Vagina (tissue), 2 donors: ENCODE measurements at regions not wholly inside any gene's neighbourhood (a gene's known extent, or its start where the extent isn't known, plus 50 kb on each side); places are given as distances from the start of the nearest gene placed in this dataset.
"Not testable (repeated sequence)": the region's sequence is repeated elsewhere in the genome, so short reads cannot be mapped to it uniquely, and the experiment has no call there.

Source experiments
- CTCF ChIP-seq, 3 experiments: fragments of 450-650 bp in 2 of 3; fragments of 200-600 bp in 1 of 3; sonication (generic) in 1 of 3; IDR thresholded peaks; one replicate each; pipeline ENCODE4 v1.5.1; 2017 to 2019; ENCODE audit warnings: antibody characterized with exemption in 3 of 3, mild to moderate bottlenecking in 2 of 3, moderate library complexity in 2 of 3
- POLR2A ChIP-seq, 2 donors: fragments of 450-650 bp; IDR thresholded peaks; one replicate each; pipeline ENCODE4 v1.6.1; 2017; ENCODE audit warnings: antibody characterized with exemption in 2 of 2, mild to moderate bottlenecking in 2 of 2, moderate library complexity in 2 of 2
- POLR2AphosphoS5 ChIP-seq, 2 donors: sonication (generic); formaldehyde crosslinking; IDR thresholded peaks; one replicate each; pipeline ENCODE4 v1.9.0; 2017; ENCODE audit warnings: antibody characterized with exemption in 2 of 2, mild to moderate bottlenecking in 2 of 2, low read depth in 1 of 2; ENCODE audit not compliant: insufficient read depth in 1 of 2

DNA sequence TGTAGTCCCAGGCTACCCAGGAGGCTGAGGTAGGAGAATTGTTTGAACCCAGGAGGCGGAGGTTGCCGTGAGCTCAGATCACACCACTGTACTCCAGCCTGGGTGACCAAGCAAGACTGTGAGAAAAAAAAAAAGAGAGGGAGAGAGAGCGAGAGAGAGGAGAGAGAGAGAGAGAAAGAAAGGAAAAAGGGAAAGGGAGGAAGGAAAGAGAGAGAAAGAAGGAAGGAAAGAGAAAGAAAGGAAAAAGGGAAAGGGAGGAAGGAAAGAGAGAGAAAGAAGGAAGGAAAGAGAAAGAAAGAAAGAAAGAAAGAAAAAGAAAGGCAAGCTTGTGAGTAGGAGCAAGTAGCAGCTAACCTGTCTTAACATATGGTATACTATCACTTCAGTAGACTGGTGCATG, 443.5 kb downstream of the ARL4A start:
- not testable (repeated sequence) for TF ChIP-seq CTCF (IDR thresholded peaks at IDR 0.05); POLR2A (IDR thresholded peaks at IDR 0.05); POLR2AphosphoS5 (IDR thresholded peaks at IDR 0.05; ENCODE audit: insufficient read depth in 1 of 2, low read depth in 1 of 2)
